GM18505 (cell line): ENCODE measurements at regions not wholly inside any gene's neighbourhood (a gene's known extent, or its start where the extent isn't known, plus 50 kb on each side); places are given as distances from the start of the nearest gene placed in this dataset.
"Not testable (repeated sequence)": the region's sequence is repeated elsewhere in the genome, so short reads cannot be mapped to it uniquely, and the experiment has no call there.

Source experiments
- ATAC-seq: cut with Tn5 transposase; IDR thresholded peaks from one replicate; pipeline ENCODE4 v1.9.1; 2021; ENCODE audit not compliant: unreplicated experiment
- POLR2A ChIP-seq: IDR thresholded peaks from 4 replicates; pipeline ENCODE4 v1.6.1; 2011; ENCODE audit warnings: borderline replicate concordance; ENCODE audit not compliant: insufficient read depth, insufficient read length; ENCODE audit errors: extremely low read depth

DNA sequence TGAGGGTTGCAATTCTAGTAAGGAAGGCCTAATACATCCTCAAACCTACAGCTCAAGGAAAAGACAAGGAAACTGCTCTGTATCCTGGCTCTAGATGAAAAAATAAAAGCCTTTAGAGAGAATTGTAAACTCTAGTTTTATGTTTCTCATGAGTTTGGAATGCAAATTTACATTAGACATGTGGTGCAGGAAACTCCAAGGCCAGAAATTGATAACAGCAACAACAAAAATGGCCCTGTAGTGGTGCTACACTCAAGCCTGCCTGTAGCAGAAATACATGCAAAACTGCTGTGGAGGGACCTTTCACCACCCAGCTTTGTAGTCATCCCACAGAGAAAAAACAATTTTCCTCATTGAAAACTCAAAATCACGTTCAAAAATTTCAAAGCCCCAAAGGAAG, 546.7 kb upstream of the LRRN3 start:
- no peak for TF ChIP-seq POLR2A
- no peak for ATAC-seq

DNA sequence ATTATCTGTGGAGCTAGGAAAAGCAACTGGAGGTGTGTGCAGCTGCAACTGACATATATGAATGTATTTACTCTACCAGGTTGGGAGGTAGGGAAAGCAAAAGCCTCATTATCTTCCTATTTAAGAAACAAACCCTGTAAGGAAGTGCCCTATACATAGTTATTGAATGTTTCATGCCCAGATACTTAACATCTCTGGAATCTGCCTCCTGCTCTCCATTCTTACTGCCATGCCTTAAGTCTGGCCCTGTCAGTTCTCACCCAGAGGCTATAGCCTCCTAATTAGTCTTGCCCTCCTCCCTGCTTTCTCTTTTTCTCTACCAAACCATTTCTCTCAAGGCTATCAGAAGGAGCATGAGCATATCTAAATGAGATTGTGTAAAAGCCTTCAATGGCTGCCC, 542.6 kb upstream of the LRRN3 start:
- TF ChIP-seq POLR2A: no peak
- ATAC-seq: no peak

DNA sequence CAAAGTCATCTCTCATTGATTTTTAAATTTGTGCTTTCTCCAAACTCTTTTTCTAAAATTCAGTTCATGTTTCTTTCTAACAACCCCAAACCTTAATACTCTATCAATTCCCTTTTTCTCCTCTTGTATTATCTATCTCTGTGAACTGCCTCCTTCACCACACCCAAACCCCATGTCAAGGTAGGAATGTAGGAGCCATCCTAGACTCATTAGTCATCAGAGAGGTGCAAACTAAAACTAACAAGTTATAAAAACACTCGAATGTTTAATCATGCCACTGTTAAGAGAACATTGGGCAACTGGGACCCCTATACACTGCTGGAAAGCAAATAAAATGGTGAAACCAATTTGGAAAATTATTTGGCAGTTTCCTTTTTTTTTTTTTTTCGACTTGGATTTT, 533.8 kb upstream of the LRRN3 start:
- no peak for TF ChIP-seq POLR2A
- no peak for ATAC-seq

DNA sequence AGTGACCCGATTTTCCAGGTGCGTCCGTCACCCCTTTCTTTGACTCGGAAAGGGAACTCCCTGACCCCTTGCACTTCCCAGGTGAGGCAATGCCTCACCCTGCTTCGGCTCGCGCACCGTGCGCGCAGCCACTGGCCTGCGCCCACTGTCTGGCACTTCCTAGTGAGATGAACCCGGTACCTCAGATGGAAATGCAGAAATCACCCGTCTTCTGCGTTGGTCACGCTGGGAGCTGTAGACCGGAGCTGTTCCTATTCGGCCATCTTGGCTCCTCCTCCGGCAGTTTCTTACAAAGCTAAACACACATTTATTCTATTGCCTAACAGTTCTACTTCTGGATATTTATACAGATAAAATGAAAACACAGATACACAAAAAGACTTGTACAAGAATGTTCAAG, 527.6 kb upstream of the LRRN3 start:
- ATAC-seq: not testable (repeated sequence)

DNA sequence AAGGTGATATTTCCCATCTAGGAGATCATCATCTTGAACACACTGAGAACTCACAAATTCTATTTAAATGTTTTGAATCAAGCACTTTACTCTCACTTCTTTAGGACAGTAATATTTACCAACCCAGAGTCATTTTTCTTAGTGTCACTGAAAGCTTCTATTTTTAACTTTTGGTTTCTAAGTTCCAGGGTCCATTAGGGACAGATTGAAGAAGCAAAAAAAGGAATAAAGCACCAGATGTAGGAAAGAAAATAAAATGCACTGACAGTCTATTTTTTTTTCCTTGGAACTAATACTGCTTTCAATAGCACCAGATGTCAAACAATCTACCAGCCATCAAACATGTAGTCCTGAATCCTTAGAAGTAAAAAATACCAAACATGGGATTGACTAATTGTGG, 526.7 kb upstream of the LRRN3 start:
- TF ChIP-seq POLR2A: no peak
- no peak for ATAC-seq

DNA sequence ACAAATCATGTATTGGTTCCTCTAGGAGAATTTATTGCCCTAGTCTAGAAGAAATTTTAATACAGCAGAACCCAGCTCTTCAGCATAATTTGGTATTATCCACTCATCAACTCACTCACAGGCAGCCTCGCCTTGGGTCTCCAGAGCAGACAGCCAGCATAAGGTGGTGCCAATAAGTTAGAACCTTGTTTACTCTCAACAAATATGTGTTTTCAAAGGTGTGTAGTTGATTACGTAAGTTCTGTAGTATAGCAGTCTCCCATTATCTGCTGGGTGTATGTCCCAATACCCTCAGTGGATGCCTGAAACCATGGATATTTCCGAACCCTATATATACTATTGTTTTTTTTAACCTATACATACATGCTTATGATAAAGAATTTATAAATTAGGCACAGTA, 522.5 kb upstream of the LRRN3 start:
- TF ChIP-seq POLR2A: no peak
- no peak for ATAC-seq

DNA sequence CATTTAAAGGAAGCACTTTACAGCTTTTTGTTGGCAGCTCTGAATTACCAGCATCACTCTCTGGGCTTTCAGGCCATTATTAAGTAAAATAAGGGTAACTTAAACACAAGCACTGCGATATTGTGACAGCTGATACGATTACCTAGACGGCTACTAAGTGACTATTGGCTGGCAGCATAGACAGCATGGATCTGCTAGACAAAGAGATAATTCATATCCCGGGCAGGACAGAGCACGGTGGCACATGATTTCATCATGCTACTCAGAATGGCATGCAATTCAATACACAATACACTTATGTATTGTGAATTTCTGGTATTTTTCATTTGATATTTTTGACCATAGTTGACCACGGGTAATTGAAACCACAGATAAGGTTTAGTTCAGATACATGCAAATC, 522.0 kb upstream of the LRRN3 start:
- ATAC-seq: no peak

DNA sequence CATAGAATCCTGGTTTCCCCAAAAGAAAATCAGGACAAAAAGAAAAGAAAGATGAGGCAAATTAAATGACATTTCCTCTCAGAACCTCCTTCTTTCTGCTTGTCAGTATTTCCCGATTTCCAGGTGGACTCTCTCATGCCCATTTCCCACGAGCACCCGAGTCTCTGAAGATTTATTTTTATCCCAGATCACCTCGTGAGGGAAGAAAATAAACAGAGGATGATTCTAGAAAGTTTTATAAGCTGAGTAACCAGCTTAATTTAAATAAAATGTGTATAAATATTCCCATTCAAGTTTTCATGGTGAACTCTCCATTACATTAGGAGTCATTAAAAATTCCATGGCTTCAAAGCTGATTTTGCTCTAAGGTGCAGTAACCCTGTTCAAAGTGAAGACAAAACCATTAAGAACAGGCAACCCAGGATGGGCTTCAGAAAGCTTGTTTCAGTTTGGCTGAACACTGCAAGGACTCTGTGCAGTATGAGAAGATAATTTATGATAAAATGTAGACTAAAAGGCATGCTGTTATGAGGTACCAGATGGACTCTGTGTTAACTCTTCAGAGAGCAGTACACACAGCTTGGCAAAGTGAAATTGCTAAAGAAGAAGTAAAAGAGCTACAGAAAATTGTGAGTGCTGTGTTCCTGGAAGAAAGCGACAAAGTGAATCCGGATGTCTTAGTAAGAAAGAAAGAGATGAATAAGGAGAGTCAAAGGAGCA, 521.3 kb upstream of the LRRN3 start:
- no peak for ATAC-seq
- TF ChIP-seq POLR2A: no peak

More for the DNA sequence above, 522.0 kb upstream of the LRRN3 start:
- no peak for TF ChIP-seq POLR2A

DNA sequence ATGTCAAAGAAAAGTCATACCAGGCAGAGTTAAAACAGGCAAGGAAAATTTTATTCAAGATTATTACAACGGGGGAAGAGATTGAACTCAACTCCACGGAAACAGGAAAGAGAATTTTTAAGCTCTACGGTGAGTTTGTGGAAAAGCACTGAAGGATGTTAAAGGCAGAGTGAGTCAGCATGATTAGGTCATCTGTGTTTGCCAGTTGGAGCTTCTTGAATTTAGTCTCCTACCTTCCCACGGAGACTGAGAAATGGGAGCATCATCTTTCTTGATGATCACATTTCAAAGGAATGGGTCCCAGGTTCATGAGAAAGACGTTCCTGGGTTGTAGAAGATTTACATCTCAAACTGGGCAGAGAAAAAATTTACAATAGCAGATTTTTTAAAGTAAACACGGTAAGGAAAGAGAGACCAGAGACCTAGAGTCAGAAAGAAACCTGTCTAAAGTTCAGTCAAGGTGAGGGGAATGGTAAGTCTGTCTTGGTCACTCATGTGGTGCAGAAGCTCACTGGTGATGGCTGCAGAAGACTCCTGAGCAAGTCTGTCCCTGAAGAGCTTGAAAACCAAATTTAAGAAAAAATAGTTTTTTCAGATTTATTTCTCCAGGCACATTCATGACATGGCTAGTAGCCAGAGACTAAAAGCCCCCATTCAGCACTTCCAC, 516.9 kb upstream of the LRRN3 start:
- TF ChIP-seq POLR2A: no peak
- ATAC-seq: no peak

DNA sequence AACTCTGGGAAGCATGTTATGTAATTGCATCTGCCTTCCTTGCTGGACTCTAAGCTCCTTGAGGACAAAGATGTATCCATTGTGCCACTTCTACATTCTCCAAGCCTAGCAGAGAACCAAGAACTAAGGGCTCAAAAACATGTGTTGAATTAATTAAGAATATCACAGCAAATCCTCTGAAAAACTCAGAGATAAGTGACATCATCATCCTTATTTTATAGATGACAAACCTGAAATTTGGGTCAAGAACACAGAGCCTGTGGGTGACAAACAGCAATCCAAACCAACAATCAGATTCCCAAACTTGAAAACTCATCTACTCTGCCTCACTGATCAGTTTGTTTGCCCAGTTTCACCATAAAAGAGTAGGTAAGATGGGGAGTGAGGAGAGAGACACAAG, 503.6 kb upstream of the LRRN3 start:
- no peak for TF ChIP-seq POLR2A
- no peak for ATAC-seq

DNA sequence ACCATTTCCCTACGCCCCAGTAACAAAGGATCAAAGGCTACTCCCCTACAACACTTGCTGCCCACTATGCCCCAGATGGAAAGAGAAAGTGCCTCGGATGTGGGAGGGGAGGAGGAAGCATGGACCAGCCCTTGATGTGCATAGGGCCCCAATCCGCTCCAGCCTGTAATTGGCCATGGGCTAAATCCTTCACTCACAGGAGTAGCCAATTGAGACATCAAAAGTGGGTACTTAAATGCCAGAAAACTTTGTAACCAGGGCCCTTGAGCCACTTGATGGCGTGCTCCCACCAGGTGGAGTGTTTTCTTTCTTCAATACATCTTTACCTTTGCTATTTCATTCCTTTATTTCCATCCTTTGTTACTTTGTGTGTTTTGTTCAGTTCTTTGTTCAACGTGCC, 500.5 kb upstream of the LRRN3 start:
- ATAC-seq: no peak
- no peak for TF ChIP-seq POLR2A

DNA sequence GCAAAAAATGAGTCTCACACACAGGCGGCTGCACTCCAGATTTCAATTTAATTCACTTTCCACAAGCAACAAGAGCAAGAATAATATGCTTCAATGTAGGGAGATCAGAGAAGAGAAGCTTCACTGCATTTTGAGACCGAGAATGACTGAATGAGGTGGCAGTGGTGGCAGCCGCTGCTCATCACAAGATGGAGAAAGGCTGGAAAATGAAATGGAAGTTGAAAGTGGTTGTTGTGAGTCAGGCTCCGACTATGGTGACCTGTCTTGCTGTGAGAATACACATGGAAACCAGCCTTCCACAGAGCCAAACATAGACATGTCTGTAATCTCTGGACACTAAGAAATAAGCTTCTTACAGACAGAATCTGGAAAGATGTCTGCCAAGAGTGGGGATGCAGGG, 499.6 kb upstream of the LRRN3 start:
- ATAC-seq: no peak
- no peak for TF ChIP-seq POLR2A

DNA sequence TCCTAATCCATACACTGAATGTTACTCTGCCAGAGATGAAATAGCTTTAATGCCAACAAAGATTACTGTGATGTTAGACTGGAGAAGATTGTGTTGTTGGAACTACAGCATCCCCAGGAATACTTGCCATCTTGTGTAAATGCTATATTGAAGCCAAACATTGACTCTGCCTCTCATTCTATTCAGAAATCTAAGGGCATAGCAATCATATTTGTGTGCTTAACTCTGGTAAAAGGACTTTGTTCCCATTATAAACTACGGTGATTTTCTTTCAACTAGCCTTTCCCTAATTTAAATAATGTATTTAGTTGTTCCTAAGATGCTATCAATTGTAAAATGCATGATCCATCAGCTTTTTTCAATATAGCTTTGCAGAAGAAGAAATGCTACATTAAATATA, 498.4 kb upstream of the LRRN3 start:
- no peak for ATAC-seq
- no peak for TF ChIP-seq POLR2A

DNA sequence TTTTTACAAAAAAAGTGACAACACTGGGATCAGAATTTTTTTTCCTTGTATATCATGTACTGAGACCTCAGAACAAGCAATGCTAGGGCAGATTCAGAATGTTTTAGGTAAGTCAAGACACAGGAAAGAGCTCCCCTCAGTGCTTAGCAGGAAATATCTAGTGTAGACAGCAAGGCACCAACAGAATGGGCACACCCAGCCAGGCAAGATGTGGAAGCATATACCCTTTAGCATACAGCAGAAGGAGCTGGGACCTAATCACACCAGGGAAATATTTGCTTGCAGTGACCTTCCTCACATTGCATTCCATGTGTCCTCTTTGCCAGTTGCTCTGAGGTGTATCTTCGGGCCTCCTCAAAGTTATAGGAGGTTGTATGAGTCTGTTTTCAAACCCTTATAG, 497.6 kb upstream of the LRRN3 start:
- TF ChIP-seq POLR2A: no peak
- no peak for ATAC-seq
